HuH-7.5 (cell line): ENCODE measurements at regions not wholly inside any gene's neighbourhood (a gene's known extent, or its start where the extent isn't known, plus 50 kb on each side); places are given as distances from the start of the nearest gene placed in this dataset.
"Not testable (repeated sequence)": the region's sequence is repeated elsewhere in the genome, so short reads cannot be mapped to it uniquely, and the experiment has no call there.

Source experiments
- DNase-seq: peaks from one replicate; pipeline ENCODE4 v3.0.0; 2011; ENCODE audit warnings: low spot score

- no peak for DNase-seq
Observed at GRCh38 chr7:126001349-126001748, 1071.7 kb upstream of the POT1 start.

- DNase-seq = no peak
Observed at GRCh38 chr7:125984795-125985194, 1055.2 kb upstream of the POT1 start.

- no peak for DNase-seq
Observed at GRCh38 chr7:125971656-125972055, 1042.0 kb upstream of the POT1 start.

- DNase-seq = no peak
Observed at GRCh38 chr7:125966278-125967048, 1036.8 kb upstream of the POT1 start.

GRCh38 chr7:125934955-125935354 lies 1005.3 kb upstream of the POT1 start:
- no peak for DNase-seq

- no peak for DNase-seq
Observed at GRCh38 chr7:125934539-125934938, 1004.9 kb upstream of the POT1 start.

- no peak for DNase-seq
Observed at GRCh38 chr7:125930848-125931247, 1001.2 kb upstream of the POT1 start.

GRCh38 chr7:125927556-125927955 lies 997.9 kb upstream of the POT1 start:
- DNase-seq = no peak

GRCh38 chr7:125926621-125927020 lies 997.0 kb upstream of the POT1 start:
- DNase-seq = no peak

GRCh38 chr7:125924037-125924436 lies 994.4 kb upstream of the POT1 start:
- no peak for DNase-seq

GRCh38 chr7:125915381-125915948 lies 985.8 kb upstream of the POT1 start:
- not testable (repeated sequence) for DNase-seq

GRCh38 chr7:125908711-125909110 lies 979.1 kb upstream of the POT1 start:
- DNase-seq = no peak

- DNase-seq = no peak
Observed at GRCh38 chr7:125899577-125899976, 970.0 kb upstream of the POT1 start.

GRCh38 chr7:125892434-125892833 lies 962.8 kb upstream of the POT1 start:
- DNase-seq = no peak

- no peak for DNase-seq
Observed at GRCh38 chr7:125878988-125879387, 949.4 kb upstream of the POT1 start.

- no peak for DNase-seq
Observed at GRCh38 chr7:125878235-125878956, 948.8 kb upstream of the POT1 start.

- no peak for DNase-seq
Observed at GRCh38 chr7:125877246-125877645, 947.6 kb upstream of the POT1 start.

GRCh38 chr7:125876431-125876830 lies 946.8 kb upstream of the POT1 start:
- DNase-seq = no peak

GRCh38 chr7:125871431-125871830 lies 941.8 kb upstream of the POT1 start:
- no peak for DNase-seq

GRCh38 chr7:125857606-125858005 lies 928.0 kb upstream of the POT1 start:
- DNase-seq = no peak

- no peak for DNase-seq
Observed at GRCh38 chr7:125848157-125848556, 918.5 kb upstream of the POT1 start.

GRCh38 chr7:125847692-125848091 lies 918.1 kb upstream of the POT1 start:
- DNase-seq = no peak

GRCh38 chr7:125847055-125847454 lies 917.4 kb upstream of the POT1 start:
- no peak for DNase-seq
